SU-DHL-6 (cell line): ENCODE measurements at regions not wholly inside any gene's neighbourhood (a gene's known extent, or its start where the extent isn't known, plus 50 kb on each side); places are given as distances from the start of the nearest gene placed in this dataset.

Source experiments
- H2AFZ ChIP-seq: fragments of 200-600 bp; sonication (generic); 2 replicates; pipeline ENCODE4 v1.6.1; 2014; ENCODE audit warnings: low read depth, mild to moderate bottlenecking, moderate library complexity, mixed read lengths, antibody characterized with exemption, low read length; ENCODE audit not compliant: severe bottlenecking
- H3F3A ChIP-seq: fragments of 200-600 bp; shearing (Covaris generic); 2 replicates; pipeline ENCODE4 v1.6.0; 2016; ENCODE audit warnings: antibody characterized with exemption, mild to moderate bottlenecking; ENCODE audit not compliant: insufficient read depth
- H3K27ac ChIP-seq: fragments of 200-600 bp; sonication (generic); 2 replicates; pipeline ENCODE4 v1.5.1; 2016; ENCODE audit warnings: low read depth, mild to moderate bottlenecking, low read length, moderate library complexity, mixed read lengths
- H3K27me3 ChIP-seq: fragments of 200-600 bp; sonication (generic), shearing (Covaris generic); 2 replicates; pipeline ENCODE4 v1.6.0; 2014; ENCODE audit warnings: mild to moderate bottlenecking, low read length
- H3K36me3 ChIP-seq: fragments of 200-600 bp; sonication (generic); 2 replicates; pipeline ENCODE4 v1.6.1; 2014; ENCODE audit warnings: mild to moderate bottlenecking, low read length, mixed read lengths
- H3K4me2 ChIP-seq: fragments of 300-600, 200-600 bp; shearing (Covaris generic), sonication (generic); 2 replicates; pipeline ENCODE4 v1.6.0; 2014; ENCODE audit warnings: low read length, low read depth, mild to moderate bottlenecking; ENCODE audit not compliant: poor library complexity, severe bottlenecking
- H3K4me3 ChIP-seq: fragments of 200-600 bp; sonication (generic); 2 replicates; pipeline ENCODE4 v1.5.1; 2014; ENCODE audit warnings: antibody characterized with exemption, low read length, mild to moderate bottlenecking, mixed read lengths; ENCODE audit not compliant: insufficient read depth, poor library complexity, severe bottlenecking
- H3K79me2 ChIP-seq: fragments of 200-600 bp; sonication (generic); 2 replicates; pipeline ENCODE4 v1.6.1; 2014; ENCODE audit warnings: mild to moderate bottlenecking, low read length, moderate library complexity; ENCODE audit not compliant: insufficient read depth
- H3K9ac ChIP-seq: fragments of 200-600 bp; sonication (generic); 2 replicates; pipeline ENCODE4 v1.7.0; 2014; ENCODE audit warnings: mild to moderate bottlenecking, low read length
- H3K9me2 ChIP-seq: fragments of 200-600 bp; sonication (generic); replicated peaks from 2 replicates; pipeline ENCODE4 v1.6.1; 2014; ENCODE audit warnings: low read length; ENCODE audit not compliant: insufficient read depth
- H3K9me3 ChIP-seq: fragments of 200-600 bp; sonication (generic); 2 replicates; pipeline ENCODE4 v1.6.1; 2014; ENCODE audit warnings: low read length, mixed read lengths; ENCODE audit not compliant: insufficient read depth
- H4K20me1 ChIP-seq: fragments of 200-600 bp; sonication (generic); 2 replicates; pipeline ENCODE4 v1.6.1; 2014; ENCODE audit warnings: low read depth, mild to moderate bottlenecking, antibody characterized with exemption, low read length, moderate library complexity, mixed read lengths
- CTCF ChIP-seq: fragments of 200-600 bp; sonication (generic); IDR thresholded peaks from one replicate; pipeline ENCODE4 v1.5.1; 2017; ENCODE audit warnings: antibody characterized with exemption, mild to moderate bottlenecking, low read length, moderate library complexity; ENCODE audit not compliant: insufficient read depth, poor library complexity, severe bottlenecking
- EZH2phosphoT487 ChIP-seq: fragments of 200-600 bp; sonication (generic), shearing (Covaris generic); conservative IDR thresholded peaks from 2 replicates; pipeline ENCODE4 v1.6.1; 2018; ENCODE audit warnings: mild to moderate bottlenecking, antibody characterized with exemption, low read length, moderate library complexity, mixed read lengths

GRCh38 chr5:136492587-136492986, 127.2 kb upstream of the TRPC7 start:
- Histone ChIP-seq H3K79me2 (no peaks in the 10 kb centered on the region), H3K9me3 (no peaks in the 10 kb centered on the region), H3K27ac (no peak overlapping the region), H3K9ac (no peak overlapping the region), H2AFZ (no peak overlapping the region), H4K20me1 (no peaks in the 10 kb centered on the region), H3K4me3 (no peak overlapping the region), H3K9me2 (no peaks in the 10 kb centered on the region), H3K36me3 (no peaks in the 10 kb centered on the region), H3K4me2 (no peak overlapping the region), H3K27me3 (no peaks in the 10 kb centered on the region), H3F3A (no peaks in the 10 kb centered on the region)
- no peak for TF ChIP-seq EZH2phosphoT487

GRCh38 chr5:136491806-136492205, 126.5 kb upstream of the TRPC7 start:
- Histone ChIP-seq H3F3A (no peaks in the 10 kb centered on the region), H2AFZ (no peak overlapping the region), H4K20me1 (no peaks in the 10 kb centered on the region), H3K9ac (no peak overlapping the region), H3K79me2 (no peaks in the 10 kb centered on the region), H3K9me3 (no peaks in the 10 kb centered on the region), H3K4me2 (no peak overlapping the region), H3K9me2 (no peaks in the 10 kb centered on the region), H3K4me3 (no peak overlapping the region), H3K27me3 (no peaks in the 10 kb centered on the region), H3K27ac (no peak overlapping the region), H3K36me3 (no peaks in the 10 kb centered on the region)
- TF ChIP-seq EZH2phosphoT487 (no peak), CTCF (no peak)

DNA sequence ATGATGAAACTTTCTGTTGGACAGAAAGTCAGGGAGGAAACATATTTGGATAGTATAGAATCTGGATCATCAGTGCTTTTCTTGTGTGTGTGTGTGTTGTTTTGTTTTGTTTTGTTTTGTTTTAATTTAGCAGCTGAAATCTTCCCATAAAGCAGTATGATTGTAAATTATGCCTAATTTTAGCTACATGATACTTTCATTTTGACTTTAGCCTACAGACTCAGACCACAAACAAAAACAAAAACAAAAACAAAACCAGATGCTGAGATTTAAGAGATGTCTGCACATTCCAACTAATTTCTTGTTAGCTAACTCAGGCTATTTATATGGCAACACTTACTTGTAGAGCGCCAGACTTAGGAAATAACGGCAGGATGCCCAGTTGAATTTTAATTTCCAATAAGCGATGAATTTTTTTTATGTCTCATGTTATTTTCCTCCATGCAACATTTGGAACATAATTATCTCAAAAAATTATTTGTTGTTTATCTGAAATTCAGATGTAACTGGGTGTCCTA, 119.5 kb upstream of the TRPC7 start:
- H3K9me2 ChIP-seq, result no peaks in the 10 kb centered on the region
- H3K27ac ChIP-seq, result no peak overlapping the region
- H3K9ac ChIP-seq, result no peak overlapping the region
- no peak overlapping the region for H3K4me3 ChIP-seq
- TF ChIP-seq EZH2phosphoT487 (no peak), CTCF (no peak)
- no peaks in the 10 kb centered on the region for H4K20me1 ChIP-seq
- no peaks in the 10 kb centered on the region for H3F3A ChIP-seq
- H3K4me2 ChIP-seq, result no peak overlapping the region
- H3K79me2 ChIP-seq, result no peaks in the 10 kb centered on the region
- H2AFZ ChIP-seq, result no peak overlapping the region
- H3K36me3 ChIP-seq, result no peaks in the 10 kb centered on the region
- H3K9me3 ChIP-seq, result no peaks in the 10 kb centered on the region
- H3K27me3 ChIP-seq, result no peaks in the 10 kb centered on the region

GRCh38 chr5:136482206-136482605, 116.9 kb upstream of the TRPC7 start:
- H3K9me3 ChIP-seq, result no peaks in the 10 kb centered on the region
- no peak overlapping the region for H3K4me3 ChIP-seq
- H3K27me3 ChIP-seq, result no peaks in the 10 kb centered on the region
- H4K20me1 ChIP-seq, result no peaks in the 10 kb centered on the region
- H3K36me3 ChIP-seq, result no peaks in the 10 kb centered on the region
- H3K4me2 ChIP-seq, result no peak overlapping the region
- no peak overlapping the region for H2AFZ ChIP-seq
- no peaks in the 10 kb centered on the region for H3K79me2 ChIP-seq
- TF ChIP-seq EZH2phosphoT487 (no peak), CTCF (no peak)
- no peak overlapping the region for H3K27ac ChIP-seq
- no peak overlapping the region for H3K9ac ChIP-seq
- no peaks in the 10 kb centered on the region for H3K9me2 ChIP-seq
- H3F3A ChIP-seq, result no peaks in the 10 kb centered on the region
